PC-3 (cell line): ENCODE measurements at regions not wholly inside any gene's neighbourhood (a gene's known extent, or its start where the extent isn't known, plus 50 kb on each side); places are given as distances from the start of the nearest gene placed in this dataset.

Experiments
- CTCF ChIP-seq: fragments of 300-600 bp; sonication (generic); conservative IDR thresholded peaks from 2 replicates; pipeline ENCODE4 v1.5.1; 2017; ENCODE audit warnings: antibody characterized with exemption, low read depth, mild to moderate bottlenecking, low read length
- EZH2 ChIP-seq: fragments of 300-600 bp; sonication (generic); IDR thresholded peaks from one replicate; pipeline ENCODE4 v1.6.1; 2017; ENCODE audit warnings: antibody characterized with exemption, mild to moderate bottlenecking, low read length; ENCODE audit not compliant: unreplicated experiment
- EZH2phosphoT487 ChIP-seq: fragments of 300-600 bp; sonication (generic); IDR thresholded peaks from 2 replicates; pipeline ENCODE4 v1.6.1; 2018; ENCODE audit warnings: mild to moderate bottlenecking, antibody characterized with exemption, low read length, borderline replicate concordance

GRCh38 chr19:33971073-33971472 lies 174.4 kb downstream of the KCTD15 start:
- TF ChIP-seq CTCF (no peak), EZH2phosphoT487 (no peak), EZH2 (no peak)
